RWPE2 (cell line): ENCODE measurements at regions not wholly inside any gene's neighbourhood (a gene's known extent, or its start where the extent isn't known, plus 50 kb on each side); places are given as distances from the start of the nearest gene placed in this dataset.
"Not testable (repeated sequence)": the region's sequence is repeated elsewhere in the genome, so short reads cannot be mapped to it uniquely, and the experiment has no call there.

Experiments
- ATAC-seq: fragments of 200-7000 bp; cut with Tn5 transposase; 3 replicates; pipeline ENCODE4 v1.9.1; 2021; ENCODE audit warnings: low read depth
- DNase-seq: peaks from one replicate; pipeline ENCODE4 v3.0.0-alpha.2; 2020; ENCODE audit warnings: low spot score
- H3K27ac ChIP-seq: fragments of 450-650 bp; 2 replicates; pipeline ENCODE4 v1.5.1; 2017; ENCODE audit warnings: mild to moderate bottlenecking; ENCODE audit not compliant: poor library complexity, severe bottlenecking
- H3K27me3 ChIP-seq: fragments of 250-450 bp; sonication (Bioruptor Pico); 2 replicates; pipeline ENCODE4 v1.5.1; 2021; ENCODE audit warnings: mild to moderate bottlenecking, moderate library complexity; ENCODE audit not compliant: insufficient read depth, poor library complexity, severe bottlenecking
- H3K36me3 ChIP-seq: fragments of 250-450 bp; sonication (Bioruptor Pico); 2 replicates; pipeline ENCODE4 v1.5.1; 2020; ENCODE audit warnings: low read depth, mild to moderate bottlenecking, moderate library complexity
- H3K4me1 ChIP-seq: fragments of 250-450 bp; sonication (Bioruptor Pico); 2 replicates; pipeline ENCODE4 v1.5.1; 2021; ENCODE audit warnings: mild to moderate bottlenecking, moderate library complexity; ENCODE audit not compliant: insufficient read depth, poor library complexity, severe bottlenecking
- H3K4me3 ChIP-seq: fragments of 250-450 bp; sonication (Bioruptor Pico); 2 replicates; pipeline ENCODE4 v1.5.1; 2021; ENCODE audit warnings: mild to moderate bottlenecking, moderate library complexity; ENCODE audit not compliant: severe bottlenecking
- H3K9me3 ChIP-seq: fragments of 250-450 bp; sonication (Bioruptor Pico); 2 replicates; pipeline ENCODE4 v1.5.1; 2021; ENCODE audit warnings: mild to moderate bottlenecking, moderate library complexity; ENCODE audit not compliant: severe bottlenecking
- CTCF ChIP-seq: fragments of 450-650 bp; IDR thresholded peaks from one replicate; pipeline ENCODE4 v1.5.1; 2017; ENCODE audit warnings: mild to moderate bottlenecking, moderate library complexity; ENCODE audit not compliant: poor library complexity, severe bottlenecking

GRCh38 chr18:47708206-47708605, 222.3 kb downstream of the SMAD2 start:
- no peaks in the 10 kb centered on the region for H3K4me1 ChIP-seq
- TF ChIP-seq CTCF = no peak
- no peak overlapping the region for H3K4me3 ChIP-seq
- no peak overlapping the region for H3K27ac ChIP-seq
- H3K27me3 ChIP-seq = peaks cover 3% of the 10 kb centered on the region
- DNase-seq (no peak), ATAC-seq (no peak)
- no peaks in the 10 kb centered on the region for H3K9me3 ChIP-seq
- H3K36me3 ChIP-seq = no peaks in the 10 kb centered on the region

GRCh38 chr18:47701134-47701533, 229.3 kb downstream of the SMAD2 start:
- no peaks in the 10 kb centered on the region for H3K9me3 ChIP-seq
- H3K27ac ChIP-seq = no peak overlapping the region
- H3K4me3 ChIP-seq = no peak overlapping the region
- DNase-seq = no peak
- peaks cover 3% of the 10 kb centered on the region for H3K27me3 ChIP-seq
- ATAC-seq = no peak
- no peak for TF ChIP-seq CTCF
- no peaks in the 10 kb centered on the region for H3K4me1 ChIP-seq
- no peaks in the 10 kb centered on the region for H3K36me3 ChIP-seq

- no peak for ATAC-seq
- no peak for TF ChIP-seq CTCF
- no peak overlapping the region for H3K27ac ChIP-seq
Measured at GRCh38 chr18:47696870-47697269, 233.6 kb downstream of the SMAD2 start.

GRCh38 chr18:47691611-47692010, 238.8 kb downstream of the SMAD2 start:
- no peaks in the 10 kb centered on the region for H3K4me1 ChIP-seq
- H3K4me3 ChIP-seq = no peak overlapping the region
- H3K27ac ChIP-seq = no peak overlapping the region
- no peak for TF ChIP-seq CTCF
- peaks cover 6% of the 10 kb centered on the region for H3K27me3 ChIP-seq
- DNase-seq = no peak
- no peak for ATAC-seq
- H3K9me3 ChIP-seq = no peaks in the 10 kb centered on the region
- no peaks in the 10 kb centered on the region for H3K36me3 ChIP-seq

More at GRCh38 chr18:47696870-47697269, 233.6 kb downstream of the SMAD2 start:
- DNase-seq = no peak
- Histone ChIP-seq H3K4me3 (no peak overlapping the region), H3K36me3 (no peaks in the 10 kb centered on the region), H3K27me3 (peaks cover 6% of the 10 kb centered on the region), H3K9me3 (no peaks in the 10 kb centered on the region), H3K4me1 (no peaks in the 10 kb centered on the region)

- H3K27me3 ChIP-seq, H3K4me1 ChIP-seq, DNase-seq, H3K4me3 ChIP-seq, ATAC-seq, H3K36me3 ChIP-seq, H3K9me3 ChIP-seq, H3K27ac ChIP-seq: not testable (repeated sequence)
Measured at GRCh38 chr18:47690778-47691177, 239.7 kb downstream of the SMAD2 start.

GRCh38 chr18:47689371-47689770, 241.1 kb downstream of the SMAD2 start:
- peaks cover 4% of the 10 kb centered on the region for H3K27me3 ChIP-seq
- H3K36me3 ChIP-seq = no peaks in the 10 kb centered on the region
- TF ChIP-seq CTCF = no peak
- no peaks in the 10 kb centered on the region for H3K9me3 ChIP-seq
- no peak for DNase-seq
- no peak for ATAC-seq
- H3K27ac ChIP-seq = no peak overlapping the region
- H3K4me3 ChIP-seq = no peak overlapping the region
- H3K4me1 ChIP-seq = no peaks in the 10 kb centered on the region
